Liver (tissue), 8 donors: ENCODE measurements at regions not wholly inside any gene's neighbourhood (a gene's known extent, or its start where the extent isn't known, plus 50 kb on each side); places are given as distances from the start of the nearest gene placed in this dataset.

Experiments used
- DNase-seq: peaks from one replicate; pipeline ENCODE4 v3.0.0-alpha.2; 2017; ENCODE audit warnings: low spot score
- H3K27ac ChIP-seq, 2 donors: one replicate each; pipeline ENCODE4 v1.7.0; 2013; ENCODE audit warnings: inconsistent platforms in 2 of 2, low read length in 2 of 2, control low read depth in 1 of 2, low read depth in 1 of 2, mild to moderate bottlenecking in 1 of 2
- H3K27me3 ChIP-seq, 4 donors: one replicate each; pipeline versions ENCODE4 v1.6.1 to v1.7.0; 2013; ENCODE audit warnings: low read length in 3 of 4, inconsistent platforms in 1 of 4, mild to moderate bottlenecking in 1 of 4, moderate library complexity in 1 of 4; ENCODE audit not compliant: control insufficient read depth in 4 of 4, insufficient read depth in 4 of 4
- H3K36me3 ChIP-seq, 4 donors: one replicate each; pipeline versions ENCODE4 v1.6.1 to v1.7.0; 2013; ENCODE audit warnings: low read length in 3 of 4, mild to moderate bottlenecking in 3 of 4, low read depth in 1 of 4, moderate library complexity in 1 of 4; ENCODE audit not compliant: control insufficient read depth in 4 of 4, insufficient read depth in 3 of 4
- H3K4me1 ChIP-seq, 4 donors: one replicate each; pipeline versions ENCODE4 v1.6.1 to v1.7.0; 2013; ENCODE audit warnings: low read length in 3 of 4, mild to moderate bottlenecking in 3 of 4, moderate library complexity in 1 of 4; ENCODE audit not compliant: control insufficient read depth in 4 of 4, insufficient read depth in 4 of 4
- H3K4me3 ChIP-seq, 3 donors: one replicate each; pipeline versions ENCODE4 v1.6.1 to v1.7.0; 2013; ENCODE audit warnings: low read length in 3 of 3, control low read depth in 1 of 3, low read depth in 1 of 3, mild to moderate bottlenecking in 1 of 3
- H3K9ac ChIP-seq, 2 donors: one replicate each; pipeline ENCODE4 v1.7.0; 2013; ENCODE audit warnings: low read length in 2 of 2, mild to moderate bottlenecking in 2 of 2, moderate library complexity in 2 of 2, control low read depth in 1 of 2, low read depth in 1 of 2
- H3K9me3 ChIP-seq, 4 donors: one replicate each; pipeline versions ENCODE4 v1.6.1 to v1.7.0; 2013; ENCODE audit warnings: low read length in 3 of 4; ENCODE audit not compliant: control insufficient read depth in 4 of 4
- CTCF ChIP-seq: fragments of 150-350 bp; IDR thresholded peaks from 2 replicates; pipeline ENCODE4 v1.5.1; 2017; ENCODE audit warnings: improper control_type of control experiment, low read depth, low read length; ENCODE audit not compliant: missing input control
- EGR1 ChIP-seq, 2 donors: IDR thresholded peaks; 2 replicates each; pipeline ENCODE4 v1.6.1; 2016 to 2018; ENCODE audit warnings: antibody characterized with exemption in 2 of 2, low read depth in 2 of 2
- FOXA1 ChIP-seq: IDR thresholded peaks from 2 replicates; pipeline ENCODE4 v1.6.1; 2016; ENCODE audit warnings: antibody characterized with exemption
- FOXA2 ChIP-seq: IDR thresholded peaks from 2 replicates; pipeline ENCODE4 v1.6.1; 2016; ENCODE audit warnings: antibody characterized with exemption
- GABPA ChIP-seq, 2 donors: IDR thresholded peaks in 1 of 2; conservative IDR thresholded peaks in 1 of 2; 2 replicates each; pipeline ENCODE4 v1.6.1; 2016; ENCODE audit warnings: antibody characterized with exemption in 2 of 2, mild to moderate bottlenecking in 1 of 2, moderate library complexity in 1 of 2
- HNF4A ChIP-seq, 2 donors: conservative IDR thresholded peaks; 2 replicates each; pipeline ENCODE4 v1.6.1; 2016; ENCODE audit warnings: antibody characterized with exemption in 2 of 2, mild to moderate bottlenecking in 2 of 2
- HNF4G ChIP-seq: IDR thresholded peaks from 2 replicates; pipeline ENCODE4 v1.6.1; 2016; ENCODE audit warnings: antibody characterized with exemption
- JUND ChIP-seq, 2 donors: IDR thresholded peaks; 2 replicates each; pipeline ENCODE4 v1.6.1; 2016; ENCODE audit warnings: antibody characterized with exemption in 2 of 2
- MAX ChIP-seq: IDR thresholded peaks from 2 replicates; pipeline ENCODE4 v1.6.1; 2016; ENCODE audit warnings: antibody characterized with exemption
- NR2F2 ChIP-seq: IDR thresholded peaks from 2 replicates; pipeline ENCODE4 v1.6.1; 2016; ENCODE audit warnings: antibody characterized with exemption
- RAD21 ChIP-seq, 2 donors: IDR thresholded peaks; 2 replicates each; pipeline ENCODE4 v1.6.1; 2016; ENCODE audit warnings: antibody characterized with exemption in 2 of 2, mild to moderate bottlenecking in 2 of 2
- REST ChIP-seq: IDR thresholded peaks from 2 replicates; pipeline ENCODE4 v1.6.1; 2016; ENCODE audit warnings: antibody characterized with exemption, mild to moderate bottlenecking
- RXRA ChIP-seq, 2 donors: IDR thresholded peaks; 2 replicates each; pipeline ENCODE4 v1.6.1; 2017 to 2018; ENCODE audit warnings: antibody characterized with exemption in 2 of 2, mild to moderate bottlenecking in 1 of 2
- SP1 ChIP-seq: IDR thresholded peaks from 2 replicates; pipeline ENCODE4 v1.6.1; 2018; ENCODE audit warnings: antibody characterized with exemption, mild to moderate bottlenecking
- TAF1 ChIP-seq: conservative IDR thresholded peaks from 2 replicates; pipeline ENCODE4 v1.6.1; 2016; ENCODE audit warnings: antibody characterized with exemption, mild to moderate bottlenecking
- YY1 ChIP-seq: IDR thresholded peaks from 2 replicates; pipeline ENCODE4 v1.6.1; 2016; ENCODE audit warnings: antibody characterized with exemption, mild to moderate bottlenecking
- ZBTB33 ChIP-seq: IDR thresholded peaks from 2 replicates; pipeline ENCODE4 v1.6.1; 2016; ENCODE audit warnings: antibody characterized with exemption
- WGBS: extraction: QIAGEN DNeasy Blood & Tissue Kit; methylation state at CpG from one replicate; pipeline ENCODE4 v1.1.7; 2013; 5-methylcytosine and 5-hydroxymethylcytosine counted together
- TF ChIP-seq, protein P1 (sequence below): IDR thresholded peaks from 2 replicates; pipeline ENCODE4 v1.6.1; 2016; ENCODE audit warnings: antibody characterized with exemption
- donor health status: healthy.
- donor health status: healthy.
- donor health status: healthy.
- donor health status: healthy.
- donor health status: healthy.

GRCh38 chrX:99717716-99718115 is 692.4 kb downstream of the PCDH19 start:
- TF ChIP-seq GABPA (IDR thresholded peaks at IDR 0.05 in 1 of 2, conservative IDR thresholded peaks at IDR 0.05 in 1 of 2) (no peak), JUND (IDR thresholded peaks at IDR 0.05) (no peak), HNF4A (conservative IDR thresholded peaks at IDR 0.05) (no peak), TAF1 (no peak), EGR1 (IDR thresholded peaks at IDR 0.05; ENCODE audit: low read depth in 2 of 2) (no peak), FOXA2 (no peak), HNF4G (no peak), FOXA1 (no peak), MAX (no peak), ZBTB33 (no peak), SP1 (no peak), RXRA (IDR thresholded peaks at IDR 0.05) (no peak), RAD21 (IDR thresholded peaks at IDR 0.05) (no peak), NR2F2 (no peak), YY1 (no peak), REST (no peak), CTCF (no peak)
- TF ChIP-seq, protein P1, sequence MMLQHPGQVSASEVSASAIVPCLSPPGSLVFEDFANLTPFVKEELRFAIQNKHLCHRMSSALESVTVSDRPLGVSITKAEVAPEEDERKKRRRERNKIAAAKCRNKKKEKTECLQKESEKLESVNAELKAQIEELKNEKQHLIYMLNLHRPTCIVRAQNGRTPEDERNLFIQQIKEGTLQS: no peak
- Histone ChIP-seq H3K27me3 (no peaks in the 10 kb centered on the region), H3K4me3 (no peak overlapping the region), H3K9me3 (peaks cover 0 to 1% (median 0%) of the 10 kb centered on the region in 4 donors), H3K27ac (no peak overlapping the region), H3K4me1 (no peaks in the 10 kb centered on the region), H3K9ac (no peak overlapping the region), H3K36me3 (no peaks in the 10 kb centered on the region)
- no peak for DNase-seq
- 40% methylated on average over 2 of the region's 2 CpGs for WGBS

- TF ChIP-seq MAX (no peak), YY1 (no peak)
- Histone ChIP-seq H3K27ac (no peak overlapping the region), H3K36me3 (no peaks in the 10 kb centered on the region), H3K9me3 (no peaks in the 10 kb centered on the region), H3K4me3 (no peak overlapping the region), H3K27me3 (no peaks in the 10 kb centered on the region), H3K9ac (no peak overlapping the region), H3K4me1 (no peaks in the 10 kb centered on the region)
- WGBS: 74% methylated on average over 4 of the region's 4 CpGs
- no peak for DNase-seq
Observed at GRCh38 chrX:99705701-99706100, 704.4 kb downstream of the PCDH19 start.
